IMR-90 (cell line): ENCODE measurements at regions not wholly inside any gene's neighbourhood (a gene's known extent, or its start where the extent isn't known, plus 50 kb on each side); places are given as distances from the start of the nearest gene placed in this dataset.

Source experiments
- ATAC-seq: fragments of 200-7000 bp; cut with Tn5 transposase; 2 replicates; pipeline ENCODE4 v1.9.1; 2020; ENCODE audit warnings: low read depth, mild to moderate bottlenecking, moderate library complexity
- BruUV-seq: library from RNA; stranded (reverse); fragments of 400-500 nt; replicated peaks from 2 replicates; lab custom pipeline; 2021; lab: Mats Ljungman, UMichigan
- CTCF ChIA-PET: fragments of 300-600 bp; formaldehyde crosslinking; extraction: SDS; loops from one replicate; lab custom pipeline; 2021; ENCODE audit warnings: antibody characterized with exemption; lab: Yijun Ruan, JAX
- POLR2A ChIA-PET: fragments of 300-600 bp; sonication (Branson Sonifier 250); formaldehyde crosslinking; loops from one replicate; lab custom pipeline; 2022; ENCODE audit warnings: antibody characterized with exemption; ENCODE audit not compliant: unreplicated experiment; lab: Charles Lee
- DNase-seq: peaks from one replicate; pipeline ENCODE4 v3.0.0; 2013
- H2AFZ ChIP-seq: replicated peaks from 2 replicates; pipeline ENCODE3; 2013; ENCODE audit warnings: low read length, mild to moderate bottlenecking; ENCODE audit not compliant: poor library complexity
- H2AK5ac ChIP-seq: 2 replicates; pipeline ENCODE4 v1.6.1; 2013; ENCODE audit warnings: low read depth, low read length, inconsistent platforms
- H2AK9ac ChIP-seq: replicated peaks from 2 replicates; pipeline ENCODE3; 2013; ENCODE audit warnings: mild to moderate bottlenecking, low read depth, low read length, moderate library complexity; ENCODE audit not compliant: poor library complexity
- H2BK120ac ChIP-seq: 2 replicates; pipeline ENCODE4 v1.6.1; 2013; ENCODE audit warnings: low read depth, low read length, inconsistent platforms
- H2BK15ac ChIP-seq: 3 replicates; pipeline ENCODE4 v1.6.1; 2013; ENCODE audit warnings: low read depth, low read length, inconsistent platforms
- H2BK20ac ChIP-seq: 2 replicates; pipeline ENCODE4 v1.6.1; 2013; ENCODE audit warnings: low read depth, mild to moderate bottlenecking, inconsistent platforms, low read length, moderate library complexity
- H2BK5ac ChIP-seq: 2 replicates; pipeline ENCODE4 v1.6.1; 2013; ENCODE audit warnings: mild to moderate bottlenecking, low read depth, low read length, inconsistent platforms; ENCODE audit not compliant: poor library complexity, severe bottlenecking
- H3K14ac ChIP-seq: replicated peaks from 2 replicates; pipeline ENCODE4 v1.6.1; 2013; ENCODE audit warnings: low read depth, low read length, inconsistent platforms
- H3K18ac ChIP-seq: 2 replicates; pipeline ENCODE4 v1.6.1; 2013; ENCODE audit warnings: low read depth, low read length, control low read depth
- H3K23ac ChIP-seq: 2 replicates; pipeline ENCODE4 v1.6.1; 2013; ENCODE audit warnings: low read depth, low read length, inconsistent platforms
- H3K27ac ChIP-seq: 2 replicates; pipeline ENCODE4 v1.5.1; 2013; ENCODE audit warnings: mild to moderate bottlenecking, control low read depth, low read length; ENCODE audit not compliant: insufficient read depth
- H3K27me3 ChIP-seq: 2 replicates; pipeline ENCODE4 v1.6.1; 2013; ENCODE audit warnings: low read length; ENCODE audit not compliant: control insufficient read depth, insufficient read depth
- H3K36me3 ChIP-seq: 2 replicates; pipeline ENCODE4 v1.6.1; 2013; ENCODE audit warnings: low read length, mixed read lengths; ENCODE audit not compliant: control insufficient read depth, insufficient read depth
- H3K4ac ChIP-seq: 2 replicates; pipeline ENCODE4 v1.6.1; 2013; ENCODE audit warnings: low read depth, low read length, inconsistent platforms
- H3K4me1 ChIP-seq: 2 replicates; pipeline ENCODE4 v1.6.1; 2013; ENCODE audit warnings: low read length, mixed read lengths; ENCODE audit not compliant: control insufficient read depth, insufficient read depth
- H3K4me2 ChIP-seq: 2 replicates; pipeline ENCODE4 v1.6.1; 2013; ENCODE audit warnings: low read depth, mild to moderate bottlenecking, control low read depth, low read length, moderate library complexity
- H3K4me3 ChIP-seq: 2 replicates; pipeline ENCODE4 v1.5.1; 2013; ENCODE audit warnings: low read depth, mild to moderate bottlenecking, control low read depth, low read length, moderate library complexity; ENCODE audit not compliant: insufficient read depth
- H3K56ac ChIP-seq: 2 replicates; pipeline ENCODE4 v1.6.1; 2013; ENCODE audit warnings: low read length, inconsistent platforms; ENCODE audit not compliant: insufficient read depth; ENCODE audit errors: extremely low read depth
- H3K79me1 ChIP-seq, 2 experiments: 2 replicates each; pipeline ENCODE4 v1.6.1; 2013; ENCODE audit warnings: low read length in 2 of 2, inconsistent platforms in 1 of 2, low read depth in 1 of 2
- H3K9ac ChIP-seq: 2 replicates; pipeline ENCODE4 v1.6.1; 2013; ENCODE audit warnings: low read depth, low read length, control low read depth
- H3K9me1 ChIP-seq: 2 replicates; pipeline ENCODE4 v1.6.1; 2013; ENCODE audit warnings: low read length, inconsistent platforms; ENCODE audit not compliant: insufficient read depth
- H3K9me3 ChIP-seq: 2 replicates; pipeline ENCODE4 v1.6.1; 2013; ENCODE audit warnings: low read length; ENCODE audit not compliant: control insufficient read depth, insufficient read depth
- H4K20me1 ChIP-seq: 2 replicates; pipeline ENCODE4 v1.6.1; 2013; ENCODE audit warnings: low read length, inconsistent platforms; ENCODE audit not compliant: insufficient read depth
- H4K5ac ChIP-seq: 2 replicates; pipeline ENCODE4 v1.6.1; 2013; ENCODE audit warnings: mild to moderate bottlenecking, low read depth, low read length, control low read depth
- H4K8ac ChIP-seq, 2 experiments: 2 replicates each; pipeline ENCODE4 v1.6.1; 2013; ENCODE audit warnings: low read depth in 2 of 2, low read length in 2 of 2, control low read depth in 1 of 2, inconsistent platforms in 1 of 2
- H4K91ac ChIP-seq: 2 replicates; pipeline ENCODE4 v1.6.1; 2013; ENCODE audit warnings: low read depth, low read length, inconsistent platforms; ENCODE audit not compliant: insufficient read depth
- BHLHE40 ChIP-seq: fragments of 150-350 bp; IDR thresholded peaks from 2 replicates; pipeline ENCODE4 v1.6.1; 2016; ENCODE audit warnings: mild to moderate bottlenecking, low read depth, low read length
- CEBPB ChIP-seq: IDR thresholded peaks from 2 replicates; pipeline ENCODE4 v1.6.1; 2012; ENCODE audit warnings: low read depth, low read length, improper control_type of control experiment
- CHD1 ChIP-seq: IDR thresholded peaks from 2 replicates; pipeline ENCODE4 v1.6.1; 2012; ENCODE audit warnings: low read depth, low read length, improper control_type of control experiment
- CTCF ChIP-seq: conservative IDR thresholded peaks from 2 replicates; pipeline ENCODE4 v1.5.1; 2012; ENCODE audit warnings: mild to moderate bottlenecking, low read depth, low read length, improper control_type of control experiment
- ELK1 ChIP-seq: fragments of 150-350 bp; IDR thresholded peaks from 2 replicates; pipeline ENCODE4 v1.6.1; 2016; ENCODE audit warnings: low read depth, mild to moderate bottlenecking, low read length, moderate library complexity, borderline replicate concordance
- FOS ChIP-seq: fragments of 150-350 bp; IDR thresholded peaks from 2 replicates; pipeline ENCODE4 v1.6.1; 2016; ENCODE audit warnings: low read depth, low read length
- MAFK ChIP-seq: IDR thresholded peaks from 2 replicates; pipeline ENCODE4 v1.6.1; 2012; ENCODE audit warnings: low read depth, low read length, improper control_type of control experiment
- MAZ ChIP-seq: IDR thresholded peaks from 2 replicates; pipeline ENCODE4 v1.6.1; 2012; ENCODE audit warnings: low read depth, mild to moderate bottlenecking, low read length, improper control_type of control experiment, moderate library complexity, borderline replicate concordance
- MXI1 ChIP-seq: IDR thresholded peaks from 2 replicates; pipeline ENCODE4 v1.6.1; 2012; ENCODE audit warnings: low read depth, mild to moderate bottlenecking, low read length, moderate library complexity, borderline replicate concordance
- NFE2L2 ChIP-seq: fragments of 150-350 bp; IDR thresholded peaks from 2 replicates; pipeline ENCODE4 v1.6.1; 2016; ENCODE audit warnings: low read depth, mild to moderate bottlenecking, low read length
- POLR2A ChIP-seq: IDR thresholded peaks from 2 replicates; pipeline ENCODE4 v1.6.1; 2012; ENCODE audit warnings: mild to moderate bottlenecking, low read depth, low read length
- RAD21 ChIP-seq: IDR thresholded peaks from 2 replicates; pipeline ENCODE4 v1.6.1; 2012; ENCODE audit warnings: low read length, improper control_type of control experiment
- RCOR1 ChIP-seq: IDR thresholded peaks from 2 replicates; pipeline ENCODE4 v1.6.1; 2012; ENCODE audit warnings: mild to moderate bottlenecking, low read length, improper control_type of control experiment; ENCODE audit not compliant: insufficient replicate concordance
- RFX5 ChIP-seq: IDR thresholded peaks from 2 replicates; pipeline ENCODE4 v1.8.0; 2012; ENCODE audit warnings: low read depth, mild to moderate bottlenecking, low read length, moderate library complexity
- SMC3 ChIP-seq: fragments of 150-350 bp; IDR thresholded peaks from 2 replicates; pipeline ENCODE4 v1.6.1; 2016; ENCODE audit warnings: low read depth, mild to moderate bottlenecking, antibody characterized with exemption, low read length, moderate library complexity
- USF2 ChIP-seq: fragments of 150-350 bp; IDR thresholded peaks from 2 replicates; pipeline ENCODE4 v1.6.1; 2017; ENCODE audit warnings: mild to moderate bottlenecking, antibody characterized with exemption, low read length, low read depth
- WGBS, 2 experiments: methylation state at CpG; one replicate each; pipeline versions ENCODE4 v1.1.5 to v1.1.7; 2013; ENCODE audit warnings: missing lambda C conversion rate in 2 of 2; ENCODE audit not compliant: insufficient read length in 1 of 2; ENCODE audit errors: extremely low coverage in 2 of 2; 5-methylcytosine and 5-hydroxymethylcytosine counted together
- dilution Hi-C: fragments of 300-500 bp; cut with HindIII; formaldehyde crosslinking; loops from one replicate; pipeline ENCODE4 v1.14.3; 2018; ENCODE audit warnings: low sequenced_read_pairs; ENCODE audit not compliant: unreplicated experiment
- in situ Hi-C: fragments of 300-500 bp; cut with MboI; formaldehyde crosslinking; loops from 3 replicates; pipeline ENCODE4 v1.14.3; 2019; ENCODE audit warnings: low sequenced_read_pairs, inconsistent platforms, mixed read lengths
- intact Hi-C: fragments of 100-400 bp; cut with micrococcal nuclease; formaldehyde crosslinking; loops from 2 replicates; pipeline ENCODE4 v1.10.0; 2022

- no peak overlapping the region for H3K56ac ChIP-seq
- no peak overlapping the region for H3K4ac ChIP-seq
- TF ChIP-seq SMC3 (no peak), MAZ (no peak), FOS (no peak), CHD1 (no peak), RAD21 (no peak), MAFK (no peak), POLR2A (no peak), BHLHE40 (no peak), USF2 (no peak), RCOR1 (no peak), ELK1 (no peak), CTCF (no peak), CEBPB (no peak), NFE2L2 (no peak), RFX5 (no peak), MXI1 (no peak)
- no peaks in the 10 kb centered on the region for H3K9me3 ChIP-seq
- H3K4me2 ChIP-seq: no peak overlapping the region
- no peak overlapping the region for H2BK5ac ChIP-seq
- no peak overlapping the region for H3K27ac ChIP-seq
- no peak overlapping the region for H3K4me3 ChIP-seq
- no peak overlapping the region for H3K9ac ChIP-seq
- no peak overlapping the region for H2BK120ac ChIP-seq
- H2BK20ac ChIP-seq: no peak overlapping the region
- no TSS peak for BruUV-seq
- no peaks in the 10 kb centered on the region for H3K27me3 ChIP-seq
- dilution Hi-C loops: no loop called here
- no peak overlapping the region for H2AFZ ChIP-seq
- no peak for ATAC-seq
- H4K20me1 ChIP-seq: no peaks in the 10 kb centered on the region
- no peak overlapping the region for H2AK5ac ChIP-seq
- no peak overlapping the region for H3K14ac ChIP-seq
- no CpG with 5 or more reads among the region's 3 CpGs for WGBS, 2 experiments
- no peak overlapping the region for H4K8ac ChIP-seq
- no peaks in the 10 kb centered on the region for H3K79me1 ChIP-seq
- no peak overlapping the region for H3K23ac ChIP-seq
- CTCF ChIA-PET: no interaction called here
- no peak for DNase-seq
- H3K4me1 ChIP-seq: no peaks in the 10 kb centered on the region
- H2AK9ac ChIP-seq: no peak overlapping the region
- H3K36me3 ChIP-seq: no peaks in the 10 kb centered on the region
- no peak overlapping the region for H2BK15ac ChIP-seq
- H3K18ac ChIP-seq: no peak overlapping the region
- no peaks in the 10 kb centered on the region for H3K9me1 ChIP-seq
- in situ Hi-C loops: no loop called here
- no peak overlapping the region for H4K5ac ChIP-seq
- POLR2A ChIA-PET: no interaction called here
- intact Hi-C loops: no loop called here
- no peak overlapping the region for H4K91ac ChIP-seq
Observed at GRCh38 chr4:145295122-145295521, 114.7 kb upstream of the OTUD4 start.
